HG03159 (cell line): ENCODE measurements at regions not wholly inside any gene's neighbourhood (a gene's known extent, or its start where the extent isn't known, plus 50 kb on each side); places are given as distances from the start of the nearest gene placed in this dataset.

Experiments
- ATAC-seq: cut with Tn5 transposase; IDR thresholded peaks from one replicate; pipeline ENCODE4 v1.9.1; 2021; ENCODE audit warnings: mild to moderate bottlenecking, moderate library complexity; ENCODE audit not compliant: unreplicated experiment

GRCh38 chr18:75638223-75638775 lies 210.8 kb upstream of the SMIM21 start:
- ATAC-seq = no peak

GRCh38 chr18:75635096-75635495 lies 207.6 kb upstream of the SMIM21 start:
- ATAC-seq = no peak

DNA sequence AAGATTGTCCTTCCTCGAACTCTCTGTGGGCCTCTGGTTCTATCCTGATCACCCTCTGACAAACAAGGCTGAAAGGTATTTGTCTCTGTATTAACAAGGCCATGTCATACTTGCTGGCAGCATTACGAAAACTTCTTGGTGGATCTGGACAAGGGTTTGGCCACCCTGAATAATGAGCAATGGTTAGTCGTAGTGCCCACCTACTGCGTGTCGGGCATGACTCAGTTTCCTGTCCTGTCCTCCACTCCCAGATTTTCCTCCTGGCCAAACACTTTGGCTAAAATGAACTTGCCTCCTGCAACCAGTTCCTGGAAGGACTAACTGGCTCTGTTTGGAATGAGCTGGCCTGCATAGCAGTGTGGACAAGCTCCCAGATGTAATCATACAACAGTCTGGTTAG lies 198.5 kb upstream of the SMIM21 start:
- no peak for ATAC-seq

- no peak for ATAC-seq
Measured at GRCh38 chr18:75624869-75625268, 197.4 kb upstream of the SMIM21 start.

DNA sequence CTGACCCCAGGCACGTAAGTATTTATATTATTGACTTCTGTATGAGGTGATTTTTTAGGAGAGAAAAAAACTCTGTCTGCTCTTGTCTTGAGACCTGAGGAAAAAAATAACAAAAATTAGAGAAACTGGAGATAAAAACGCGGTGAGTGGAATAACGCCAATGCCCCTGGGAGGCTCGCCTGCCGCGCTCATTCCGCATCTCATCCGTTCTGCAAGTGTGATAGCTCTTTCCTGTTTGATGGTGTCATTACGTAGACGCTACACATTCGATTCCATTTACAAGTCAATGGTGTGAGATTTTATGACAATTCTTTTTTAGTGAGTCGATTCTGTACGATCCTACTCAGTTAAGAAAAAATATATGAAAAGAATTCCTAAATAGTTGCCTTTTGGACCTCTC lies 194.3 kb upstream of the SMIM21 start:
- no peak for ATAC-seq

DNA sequence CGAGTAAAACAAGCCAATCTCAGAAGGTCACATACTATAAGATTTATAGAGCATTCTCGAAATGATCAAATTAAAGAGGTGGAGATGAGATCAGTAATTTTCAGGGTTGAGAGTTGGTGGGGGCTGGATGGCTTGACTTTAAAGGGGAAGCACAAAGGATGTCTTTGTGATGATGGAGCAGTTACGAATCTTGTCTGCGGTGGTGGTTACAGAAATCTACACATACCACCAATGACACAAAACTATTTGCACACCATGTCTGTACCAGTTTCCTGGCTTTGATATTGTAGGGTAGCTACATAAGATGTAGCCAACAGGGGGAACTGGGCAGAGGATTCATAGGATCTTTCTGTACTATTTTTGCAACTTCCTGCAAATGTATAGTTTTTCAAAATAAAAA lies 190.6 kb upstream of the SMIM21 start:
- ATAC-seq = no peak

- no peak for ATAC-seq
Measured at GRCh38 chr18:75612456-75612855, 185.0 kb upstream of the SMIM21 start.

GRCh38 chr18:75607701-75608100 lies 180.2 kb upstream of the SMIM21 start:
- ATAC-seq = no peak

- ATAC-seq = no peak
Measured at GRCh38 chr18:75592527-75592926, 165.0 kb upstream of the SMIM21 start.

GRCh38 chr18:75588412-75588811 lies 160.9 kb upstream of the SMIM21 start:
- no peak for ATAC-seq

DNA sequence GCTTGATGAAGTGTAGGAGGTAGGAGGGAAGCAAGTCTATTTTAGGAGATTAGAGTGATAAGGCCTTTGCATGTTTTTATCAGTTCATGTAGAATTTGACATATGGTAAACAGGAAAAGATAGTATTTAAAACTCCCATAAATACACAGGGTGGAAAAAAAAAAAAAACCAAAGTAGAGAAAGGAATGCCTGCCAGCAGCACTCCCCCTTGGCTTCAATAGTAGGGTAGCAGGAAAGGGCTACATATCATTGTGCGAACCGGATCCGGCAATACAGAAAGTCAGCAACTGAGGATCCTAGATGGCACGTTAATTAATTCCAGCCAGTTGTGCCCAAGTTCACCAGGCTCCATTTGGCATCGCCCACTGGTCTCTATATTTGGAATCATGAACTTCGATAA lies 159.6 kb upstream of the SMIM21 start:
- no peak for ATAC-seq

DNA sequence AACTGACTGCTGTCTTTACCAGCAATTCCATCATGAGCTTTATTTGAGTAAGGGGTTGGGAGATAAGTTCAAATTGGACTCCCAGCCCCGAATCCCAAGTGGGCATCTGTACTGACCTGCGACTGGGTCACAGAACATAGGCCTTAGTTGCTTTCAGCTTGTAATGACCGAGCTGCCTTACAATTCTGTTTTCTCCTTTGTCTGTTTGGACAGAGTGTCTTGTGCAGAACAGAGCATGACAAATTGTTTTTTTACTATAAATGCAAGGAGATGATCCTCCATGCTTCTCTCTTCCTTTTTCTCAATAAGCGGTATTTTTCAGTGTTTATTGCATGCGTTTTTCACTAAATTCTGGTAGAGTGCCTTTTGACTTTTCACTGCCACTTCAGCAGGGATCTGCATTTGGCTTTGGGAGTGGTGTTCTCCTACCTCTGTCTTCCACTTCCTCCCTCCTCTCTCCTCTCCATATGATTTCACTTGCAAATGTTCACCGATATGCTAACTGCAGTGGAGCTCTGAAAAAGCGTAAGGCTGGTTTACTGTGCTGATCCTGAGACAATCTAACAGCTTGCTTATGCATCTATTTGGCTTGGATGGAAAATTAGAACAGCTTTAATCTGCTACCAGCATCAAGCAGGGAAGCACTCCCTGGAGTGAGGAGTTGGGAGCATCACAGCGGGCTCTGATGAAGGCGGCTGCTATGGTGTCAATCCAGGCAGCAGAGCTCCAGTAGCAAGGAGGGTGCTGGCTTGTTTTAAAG lies 158.8 kb upstream of the SMIM21 start:
- ATAC-seq = no peak

- no peak for ATAC-seq
Measured at GRCh38 chr18:75582940-75583339, 155.4 kb upstream of the SMIM21 start.

- ATAC-seq = no peak
Measured at GRCh38 chr18:75582406-75582821, 154.9 kb upstream of the SMIM21 start.

GRCh38 chr18:75581336-75582131 lies 154.0 kb upstream of the SMIM21 start:
- no peak for ATAC-seq

GRCh38 chr18:75574187-75574586 lies 146.7 kb upstream of the SMIM21 start:
- no peak for ATAC-seq

GRCh38 chr18:75563150-75563549 lies 135.6 kb upstream of the SMIM21 start:
- ATAC-seq = no peak

DNA sequence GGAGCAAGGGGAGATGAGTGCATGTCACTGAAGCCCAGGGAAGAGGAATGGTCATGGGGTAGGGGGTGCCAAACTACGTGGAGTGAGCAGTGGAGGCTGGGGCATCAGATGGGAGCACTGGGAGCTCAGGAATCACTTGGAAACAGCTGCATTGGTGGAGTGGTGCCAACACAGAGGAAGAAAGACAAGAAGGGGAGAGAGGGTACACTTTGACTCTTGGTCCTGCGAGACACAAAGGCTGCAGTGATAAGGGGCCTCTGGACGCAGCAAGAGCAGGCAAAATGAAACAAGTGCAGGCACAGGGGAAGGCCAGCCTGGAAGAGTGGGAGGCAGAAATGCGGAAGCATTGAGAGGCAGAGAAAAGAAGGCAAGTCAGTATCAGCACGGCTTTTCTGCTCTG lies 134.7 kb upstream of the SMIM21 start:
- ATAC-seq = no peak

DNA sequence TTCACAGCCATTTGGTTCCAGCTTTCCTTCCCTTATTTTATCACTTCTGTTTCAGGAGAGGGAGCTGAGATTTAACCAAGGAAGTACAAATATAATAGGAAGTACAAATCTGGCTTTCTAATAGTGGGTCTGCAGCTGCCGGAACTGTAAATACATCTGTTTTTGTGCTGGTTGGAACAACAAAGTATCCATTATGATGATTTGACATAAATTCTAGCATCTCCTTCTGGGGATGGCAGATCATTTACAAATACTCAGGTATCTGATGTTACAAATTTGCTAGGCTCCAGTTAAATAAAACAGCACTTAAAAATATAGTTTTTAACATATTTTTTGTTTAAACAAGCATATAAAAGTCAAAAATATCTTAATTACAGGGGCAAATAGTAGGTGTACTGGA lies 131.3 kb upstream of the SMIM21 start:
- no peak for ATAC-seq

- no peak for ATAC-seq
Measured at GRCh38 chr18:75556841-75557240, 129.3 kb upstream of the SMIM21 start.

DNA sequence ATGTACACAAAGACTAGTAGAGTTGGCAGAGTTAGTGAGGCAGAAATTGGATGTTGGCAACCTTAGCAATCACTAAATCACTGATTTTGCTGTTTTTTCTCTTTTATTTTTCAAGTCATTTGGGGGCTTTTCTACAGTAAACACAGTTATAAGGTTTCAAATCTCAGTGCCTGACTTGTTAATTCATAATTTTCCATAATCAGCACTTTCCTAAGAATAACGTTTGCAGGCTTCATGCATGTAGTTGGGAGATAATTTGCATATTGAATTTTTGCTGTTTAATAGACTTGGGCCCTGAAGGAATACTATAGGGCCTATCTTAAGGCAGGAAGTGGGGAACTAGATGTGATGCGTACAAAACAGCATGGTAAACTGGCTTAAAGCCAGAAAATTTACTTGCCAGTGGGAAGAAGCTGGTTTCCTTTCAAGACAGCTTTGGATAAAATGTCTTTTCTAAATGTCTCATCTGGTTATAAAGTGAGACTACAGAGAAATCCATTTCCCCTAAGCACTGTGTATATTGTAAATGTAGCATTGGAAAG lies 127.2 kb upstream of the SMIM21 start:
- ATAC-seq = no peak

DNA sequence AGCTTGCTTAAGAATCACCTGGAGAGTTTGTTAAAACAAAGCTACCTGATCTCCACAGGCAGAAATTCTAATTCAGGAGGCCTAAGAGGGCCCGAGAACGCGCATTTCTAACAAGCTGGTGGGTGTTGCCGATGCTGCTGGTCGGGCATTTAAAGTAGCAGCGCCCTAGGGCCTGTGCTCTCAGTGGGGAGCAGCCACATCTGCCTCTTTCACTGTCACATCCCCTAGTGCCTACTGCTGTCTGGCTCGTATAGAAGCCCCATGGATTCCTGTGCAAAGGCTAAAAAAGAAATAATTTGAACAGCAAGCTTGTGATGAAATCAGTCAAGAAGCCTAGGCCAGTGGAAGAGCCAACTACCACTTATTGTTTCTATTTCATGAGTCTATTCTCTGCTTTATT lies 126.7 kb upstream of the SMIM21 start:
- ATAC-seq = no peak
